ENCODE measurements at regions not wholly inside any gene's neighbourhood (a gene's known extent, or its start where the extent isn't known, plus 50 kb on each side); places are given as distances from the start of the nearest gene placed in this dataset.

DNA sequence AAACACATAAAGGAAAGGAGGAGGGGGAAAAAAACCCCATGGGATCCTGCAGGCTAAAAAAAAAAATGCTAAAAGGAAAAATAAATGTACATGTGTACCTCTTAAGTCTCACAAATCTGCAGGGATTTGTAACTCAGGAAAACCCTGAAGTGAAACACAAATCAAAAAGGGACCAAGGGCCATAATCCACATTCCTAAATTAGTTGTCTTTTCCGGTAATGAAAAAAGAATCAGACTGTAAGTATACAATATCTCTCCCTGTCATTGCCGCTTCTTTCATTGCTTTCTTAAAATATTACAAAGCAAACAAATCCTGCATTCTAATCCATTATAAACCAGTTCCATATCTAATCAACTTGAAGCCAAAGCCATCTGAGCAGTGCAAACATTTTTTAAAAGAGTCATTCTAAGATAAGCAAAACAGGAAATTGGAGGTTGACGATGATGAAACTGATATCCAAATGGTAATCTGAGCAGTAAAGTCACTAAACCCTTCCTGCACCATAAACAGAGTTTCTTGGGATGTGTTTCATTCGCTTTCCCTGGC, 58.7 kb upstream of the SIM2 start:
- peaks cover 0 to 4% of the 10 kb centered on the region in 2 experiments; a peak in 2 of 5 replicates for H3K9me3 Mint-ChIP-seq
- no peak for DNase-seq
- no peak overlapping the region for H3K4me2 ChIP-seq (ENCODE audit: insufficient read depth, insufficient read length, low read length)
- no peak overlapping the region for H3K14ac ChIP-seq (ENCODE audit: insufficient read depth, low read length)
- TF ChIP-seq, protein P1, sequence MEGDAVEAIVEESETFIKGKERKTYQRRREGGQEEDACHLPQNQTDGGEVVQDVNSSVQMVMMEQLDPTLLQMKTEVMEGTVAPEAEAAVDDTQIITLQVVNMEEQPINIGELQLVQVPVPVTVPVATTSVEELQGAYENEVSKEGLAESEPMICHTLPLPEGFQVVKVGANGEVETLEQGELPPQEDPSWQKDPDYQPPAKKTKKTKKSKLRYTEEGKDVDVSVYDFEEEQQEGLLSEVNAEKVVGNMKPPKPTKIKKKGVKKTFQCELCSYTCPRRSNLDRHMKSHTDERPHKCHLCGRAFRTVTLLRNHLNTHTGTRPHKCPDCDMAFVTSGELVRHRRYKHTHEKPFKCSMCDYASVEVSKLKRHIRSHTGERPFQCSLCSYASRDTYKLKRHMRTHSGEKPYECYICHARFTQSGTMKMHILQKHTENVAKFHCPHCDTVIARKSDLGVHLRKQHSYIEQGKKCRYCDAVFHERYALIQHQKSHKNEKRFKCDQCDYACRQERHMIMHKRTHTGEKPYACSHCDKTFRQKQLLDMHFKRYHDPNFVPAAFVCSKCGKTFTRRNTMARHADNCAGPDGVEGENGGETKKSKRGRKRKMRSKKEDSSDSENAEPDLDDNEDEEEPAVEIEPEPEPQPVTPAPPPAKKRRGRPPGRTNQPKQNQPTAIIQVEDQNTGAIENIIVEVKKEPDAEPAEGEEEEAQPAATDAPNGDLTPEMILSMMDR (conservative IDR thresholded peaks at IDR 0.05) = no peak
- no peak overlapping the region for H3K4ac ChIP-seq (ENCODE audit: low read depth, low read length)
- no peak overlapping the region for H3K18ac ChIP-seq (ENCODE audit: insufficient read length, low read depth, low read length)
- H3T11ph ChIP-seq (ENCODE audit: low read length) = no peak overlapping the region
- no peaks in the 10 kb centered on the region for H3K36me3 Mint-ChIP-seq (ENCODE audit: insufficient read depth in 1 of 3, low read depth in 3 of 3)
- no peak overlapping the region for H2AFZ ChIP-seq (ENCODE audit: low read length)
- WGBS (ENCODE audit: extremely low coverage, insufficient read length, low lambda C conversion rate) = no CpG with 5 or more reads among the region's 4 CpGs
- H2AK5ac ChIP-seq (ENCODE audit: insufficient read length, low read length) = no peak overlapping the region
- H3K4me1 Mint-ChIP-seq = peaks cover 0 to 3% of the 10 kb centered on the region in 2 experiments; a peak in 1 of 4 replicates
- H3K23ac ChIP-seq (ENCODE audit: insufficient read length, low read depth, low read length) = no peak overlapping the region
- no peaks in the 10 kb centered on the region for H3K79me1 ChIP-seq (ENCODE audit: insufficient read depth, low read depth, low read length, poor library complexity, severe bottlenecking)
- no peak overlapping the region for H4K8ac ChIP-seq (replicated peaks; ENCODE audit: insufficient read length, low read depth, low read length)
- no peak overlapping the region for H2BK5ac ChIP-seq (ENCODE audit: insufficient read length, low read length)
- no peak overlapping the region for H2BK20ac ChIP-seq (ENCODE audit: low read depth, low read length, poor library complexity, severe bottlenecking)
- no peaks in the 10 kb centered on the region for H3K27me3 ChIP-seq (ENCODE audit: insufficient read depth, low read length)
- no peak overlapping the region for H3K56ac ChIP-seq (ENCODE audit: insufficient read length, low read depth, low read length)
- H3K4me1 ChIP-seq (ENCODE audit: insufficient read depth, low read length) = no peaks in the 10 kb centered on the region
- H2BK120ac ChIP-seq (ENCODE audit: low read depth, low read length, poor library complexity, severe bottlenecking) = no peak overlapping the region
- H3K9me3 ChIP-seq (ENCODE audit: control insufficient read depth, low read depth, low read length) = no peaks in the 10 kb centered on the region
- H3K27ac ChIP-seq (ENCODE audit: insufficient read length, low read depth, low read length) = no peak overlapping the region
- H2BK15ac ChIP-seq (ENCODE audit: low read depth, low read length) = no peak overlapping the region
- H2BK12ac ChIP-seq (ENCODE audit: insufficient read length, low read depth, low read length) = no peak overlapping the region
- H3K79me2 ChIP-seq (ENCODE audit: insufficient read depth, low read length) = no peaks in the 10 kb centered on the region
- H3K27ac Mint-ChIP-seq = no peak overlapping the region
- H3K23me2 ChIP-seq (ENCODE audit: insufficient read length, low read depth, low read length, poor library complexity, severe bottlenecking) = no peaks in the 10 kb centered on the region
- H3K27me3 Mint-ChIP-seq (ENCODE audit: low read depth) = peaks cover 10% of the 10 kb centered on the region
- H4K20me1 ChIP-seq (ENCODE audit: control insufficient read depth, insufficient read depth, insufficient read length) = no peaks in the 10 kb centered on the region
- H4K91ac ChIP-seq (ENCODE audit: insufficient read length, low read depth, low read length) = no peak overlapping the region
- H3K9ac ChIP-seq (ENCODE audit: extremely low read depth, insufficient read length, low read length) = no peak overlapping the region
- H3K4me3 Mint-ChIP-seq = no peak overlapping the region
- no peak overlapping the region for H4K5ac ChIP-seq (ENCODE audit: insufficient read length, low read depth, low read length)
